WTC11 (cell line): ENCODE measurements at regions not wholly inside any gene's neighbourhood (a gene's known extent, or its start where the extent isn't known, plus 50 kb on each side); places are given as distances from the start of the nearest gene placed in this dataset.

Source experiments
- ATAC-seq: fragments of 200-7000 bp; cut with Tn5 transposase; 2 replicates; pipeline ENCODE4 v1.10.0; 2021; ENCODE audit warnings: mild to moderate bottlenecking, moderate library complexity
- CTCF ChIA-PET: fragments of 300-600 bp; sonication (Branson Sonifier 250); formaldehyde crosslinking; loops from one replicate; lab custom pipeline; 2021; ENCODE audit warnings: antibody characterized with exemption; lab: Charles Lee
- POLR2A ChIA-PET: fragments of 350-600 bp; sonication (Branson Sonifier 250); formaldehyde crosslinking; loops from one replicate; lab custom pipeline; 2021; ENCODE audit warnings: antibody characterized with exemption; lab: Charles Lee
- DNase-seq: peaks from one replicate; pipeline ENCODE4 v3.0.0; 2021; ENCODE audit warnings: low spot score
- H3K27ac Mint-ChIP-seq: 2 replicates; pipeline ENCODE4 v1.8.0; 2021; ENCODE audit warnings: mixed read lengths
- H3K27me3 Mint-ChIP-seq: 2 replicates; pipeline ENCODE4 v1.8.0; 2021; ENCODE audit warnings: low read depth, mild to moderate bottlenecking, moderate library complexity, mixed read lengths
- H3K36me3 Mint-ChIP-seq: 2 replicates; pipeline ENCODE4 v1.8.0; 2021; ENCODE audit warnings: mixed read lengths
- H3K4me1 Mint-ChIP-seq: 2 replicates; pipeline ENCODE4 v1.8.0; 2022; ENCODE audit warnings: mixed read lengths
- H3K4me3 Mint-ChIP-seq: 2 replicates; pipeline ENCODE4 v1.8.0; 2021; ENCODE audit warnings: mild to moderate bottlenecking, moderate library complexity, mixed read lengths
- H3K9me3 Mint-ChIP-seq: 2 replicates; pipeline ENCODE4 v1.8.0; 2021; ENCODE audit warnings: mixed read lengths
- CREM ChIP-seq: sonication (generic); formaldehyde crosslinking; IDR thresholded peaks from 2 replicates; pipeline ENCODE4 v1.8.1; 2022; ENCODE audit warnings: mild to moderate bottlenecking, missing genetic modification reagents, moderate library complexity
- ELF4 ChIP-seq: sonication (generic); formaldehyde crosslinking; IDR thresholded peaks from 2 replicates; pipeline ENCODE4 v1.8.1; 2022; ENCODE audit warnings: low read depth, mild to moderate bottlenecking, moderate library complexity, missing genetic modification reagents
- EMX1 ChIP-seq: fragments of 250-450 bp; sonication (Bioruptor Pico); IDR thresholded peaks from 2 replicates; pipeline ENCODE4 v1.8.0; 2021; ENCODE audit warnings: mild to moderate bottlenecking
- ESRRA ChIP-seq: sonication (generic); formaldehyde crosslinking; IDR thresholded peaks from 2 replicates; pipeline ENCODE4 v1.8.1; 2022; ENCODE audit warnings: mild to moderate bottlenecking, missing genetic modification reagents, borderline replicate concordance
- OVOL2 ChIP-seq: fragments of 250-450 bp; sonication (Bioruptor Pico); IDR thresholded peaks from 2 replicates; pipeline ENCODE4 v1.9.0; 2021; ENCODE audit warnings: mild to moderate bottlenecking, borderline replicate concordance
- TEAD4 ChIP-seq: sonication (generic); formaldehyde crosslinking; IDR thresholded peaks from 2 replicates; pipeline ENCODE4 v1.8.0; 2022; ENCODE audit warnings: mild to moderate bottlenecking, missing genetic modification reagents
- ZNF138 ChIP-seq: sonication (generic); formaldehyde crosslinking; conservative IDR thresholded peaks from 2 replicates; pipeline ENCODE4 v1.8.1; 2022; ENCODE audit warnings: mild to moderate bottlenecking, moderate library complexity, missing genetic modification reagents
- TF ChIP-seq, protein P1 (sequence below): sonication (generic); formaldehyde crosslinking; conservative IDR thresholded peaks from 2 replicates; pipeline ENCODE4 v1.8.1; 2022; ENCODE audit warnings: mild to moderate bottlenecking, missing genetic modification reagents
- TF ChIP-seq, protein P2 (sequence below): fragments of 250-450 bp; sonication (Bioruptor Pico); IDR thresholded peaks from 2 replicates; pipeline ENCODE4 v1.9.0; 2021; ENCODE audit warnings: mild to moderate bottlenecking, borderline replicate concordance
- TF ChIP-seq, protein P3 (sequence below): sonication (generic); formaldehyde crosslinking; IDR thresholded peaks from 2 replicates; pipeline ENCODE4 v1.8.0; 2022; ENCODE audit warnings: mild to moderate bottlenecking, missing genetic modification reagents
- TF ChIP-seq, protein P4 (sequence below): sonication (generic); formaldehyde crosslinking; IDR thresholded peaks from 2 replicates; pipeline ENCODE4 v1.8.0; 2022; ENCODE audit warnings: missing genetic modification reagents
- TF ChIP-seq, protein P5 (sequence below): fragments of 250-450 bp; sonication (Bioruptor Pico); IDR thresholded peaks from 2 replicates; pipeline ENCODE4 v1.9.0; 2021; ENCODE audit warnings: mild to moderate bottlenecking
- TF ChIP-seq, protein P6 (sequence below): fragments of 250-450 bp; sonication (Bioruptor Pico); IDR thresholded peaks from 2 replicates; pipeline ENCODE4 v1.9.0; 2021; ENCODE audit warnings: moderate library complexity, mild to moderate bottlenecking, inconsistent platforms, borderline replicate concordance
- TF ChIP-seq, protein P7 (sequence below): fragments of 250-450 bp; sonication (Bioruptor Pico); conservative IDR thresholded peaks from 2 replicates; pipeline ENCODE4 v1.9.0; 2021; ENCODE audit warnings: mild to moderate bottlenecking
- TF ChIP-seq, protein P8 (sequence below): sonication (generic); formaldehyde crosslinking; IDR thresholded peaks from 2 replicates; pipeline ENCODE4 v1.8.1; 2022; ENCODE audit warnings: mild to moderate bottlenecking, missing genetic modification reagents, moderate library complexity, borderline replicate concordance
- TF ChIP-seq, protein P9 (sequence below): sonication (generic); formaldehyde crosslinking; IDR thresholded peaks from 2 replicates; pipeline ENCODE4 v1.8.0; 2023; ENCODE audit warnings: mild to moderate bottlenecking, missing genetic modification reagents

DNA sequence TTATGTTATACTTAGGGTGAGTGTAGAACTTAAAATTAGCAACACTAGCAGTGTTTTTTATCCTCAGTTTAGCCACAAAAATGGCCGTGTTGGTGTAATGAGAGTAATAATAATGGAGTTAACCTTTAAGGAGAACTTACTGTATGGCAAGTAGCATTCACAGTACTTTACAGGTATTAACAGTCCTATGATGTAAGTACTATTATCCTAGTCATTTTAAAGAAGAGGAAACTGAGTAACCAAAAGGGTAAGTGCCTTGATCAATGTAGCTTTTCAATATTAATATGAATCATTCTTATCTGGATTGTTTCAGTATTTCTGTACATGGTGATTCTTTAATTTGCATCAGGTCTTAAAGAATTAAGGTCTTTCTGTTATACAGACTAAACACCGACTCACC, 170.3 kb downstream of the CD47 start (continued):
- TF ChIP-seq OVOL2 (CRISPR knock-in tag) (no peak), EMX1 (CRISPR knock-in tag) (no peak)
- TF ChIP-seq, protein P1, sequence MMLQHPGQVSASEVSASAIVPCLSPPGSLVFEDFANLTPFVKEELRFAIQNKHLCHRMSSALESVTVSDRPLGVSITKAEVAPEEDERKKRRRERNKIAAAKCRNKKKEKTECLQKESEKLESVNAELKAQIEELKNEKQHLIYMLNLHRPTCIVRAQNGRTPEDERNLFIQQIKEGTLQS (CRISPR knock-in tag): no peak
- TF ChIP-seq, protein P2, sequence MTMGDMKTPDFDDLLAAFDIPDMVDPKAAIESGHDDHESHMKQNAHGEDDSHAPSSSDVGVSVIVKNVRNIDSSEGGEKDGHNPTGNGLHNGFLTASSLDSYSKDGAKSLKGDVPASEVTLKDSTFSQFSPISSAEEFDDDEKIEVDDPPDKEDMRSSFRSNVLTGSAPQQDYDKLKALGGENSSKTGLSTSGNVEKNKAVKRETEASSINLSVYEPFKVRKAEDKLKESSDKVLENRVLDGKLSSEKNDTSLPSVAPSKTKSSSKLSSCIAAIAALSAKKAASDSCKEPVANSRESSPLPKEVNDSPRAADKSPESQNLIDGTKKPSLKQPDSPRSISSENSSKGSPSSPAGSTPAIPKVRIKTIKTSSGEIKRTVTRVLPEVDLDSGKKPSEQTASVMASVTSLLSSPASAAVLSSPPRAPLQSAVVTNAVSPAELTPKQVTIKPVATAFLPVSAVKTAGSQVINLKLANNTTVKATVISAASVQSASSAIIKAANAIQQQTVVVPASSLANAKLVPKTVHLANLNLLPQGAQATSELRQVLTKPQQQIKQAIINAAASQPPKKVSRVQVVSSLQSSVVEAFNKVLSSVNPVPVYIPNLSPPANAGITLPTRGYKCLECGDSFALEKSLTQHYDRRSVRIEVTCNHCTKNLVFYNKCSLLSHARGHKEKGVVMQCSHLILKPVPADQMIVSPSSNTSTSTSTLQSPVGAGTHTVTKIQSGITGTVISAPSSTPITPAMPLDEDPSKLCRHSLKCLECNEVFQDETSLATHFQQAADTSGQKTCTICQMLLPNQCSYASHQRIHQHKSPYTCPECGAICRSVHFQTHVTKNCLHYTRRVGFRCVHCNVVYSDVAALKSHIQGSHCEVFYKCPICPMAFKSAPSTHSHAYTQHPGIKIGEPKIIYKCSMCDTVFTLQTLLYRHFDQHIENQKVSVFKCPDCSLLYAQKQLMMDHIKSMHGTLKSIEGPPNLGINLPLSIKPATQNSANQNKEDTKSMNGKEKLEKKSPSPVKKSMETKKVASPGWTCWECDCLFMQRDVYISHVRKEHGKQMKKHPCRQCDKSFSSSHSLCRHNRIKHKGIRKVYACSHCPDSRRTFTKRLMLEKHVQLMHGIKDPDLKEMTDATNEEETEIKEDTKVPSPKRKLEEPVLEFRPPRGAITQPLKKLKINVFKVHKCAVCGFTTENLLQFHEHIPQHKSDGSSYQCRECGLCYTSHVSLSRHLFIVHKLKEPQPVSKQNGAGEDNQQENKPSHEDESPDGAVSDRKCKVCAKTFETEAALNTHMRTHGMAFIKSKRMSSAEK: no peak

DNA sequence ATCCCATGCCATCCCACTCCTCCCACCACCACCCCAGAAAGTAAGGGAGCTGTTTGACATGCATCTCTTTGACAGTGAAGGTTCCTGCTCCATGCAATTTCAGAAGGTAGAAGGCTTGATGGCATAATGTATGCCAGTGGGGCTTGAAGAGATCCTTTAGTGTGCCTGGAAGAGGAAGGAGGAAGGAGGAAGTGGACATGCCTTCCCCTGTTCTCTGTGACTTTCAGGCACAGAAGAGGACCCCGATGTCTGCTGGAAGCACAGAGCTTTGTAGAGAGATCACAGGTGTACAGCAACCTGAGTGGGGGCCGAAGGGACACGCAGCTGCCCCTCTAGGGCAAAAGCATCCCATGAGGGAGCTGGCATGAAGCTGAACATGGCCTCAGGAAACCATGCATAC, 171.6 kb downstream of the CD47 start:
- Mint-ChIP-seq H3K36me3 (peaks cover 9% of the 10 kb centered on the region), H3K9me3 (peaks cover 23% of the 10 kb centered on the region), H3K27ac (no peak overlapping the region), H3K4me1 (peaks cover 7% of the 10 kb centered on the region), H3K4me3 (no peak overlapping the region), H3K27me3 (no peaks in the 10 kb centered on the region; the same call in 1 of the 2 replicates)
- no peak for DNase-seq
- ChIA-PET CTCF (interaction anchor here (1.0 to 1.1 kb wide), 2 partner anchors 9 to 19 kb away, joined by 3 to 4 read pairs; no protein-coding TSS in a partner anchor), POLR2A (interaction anchor here (0.6 kb wide), 1 partner anchor 167 kb away, joined by 3 read pairs; no protein-coding TSS in a partner anchor)
- TF ChIP-seq, protein P3, sequence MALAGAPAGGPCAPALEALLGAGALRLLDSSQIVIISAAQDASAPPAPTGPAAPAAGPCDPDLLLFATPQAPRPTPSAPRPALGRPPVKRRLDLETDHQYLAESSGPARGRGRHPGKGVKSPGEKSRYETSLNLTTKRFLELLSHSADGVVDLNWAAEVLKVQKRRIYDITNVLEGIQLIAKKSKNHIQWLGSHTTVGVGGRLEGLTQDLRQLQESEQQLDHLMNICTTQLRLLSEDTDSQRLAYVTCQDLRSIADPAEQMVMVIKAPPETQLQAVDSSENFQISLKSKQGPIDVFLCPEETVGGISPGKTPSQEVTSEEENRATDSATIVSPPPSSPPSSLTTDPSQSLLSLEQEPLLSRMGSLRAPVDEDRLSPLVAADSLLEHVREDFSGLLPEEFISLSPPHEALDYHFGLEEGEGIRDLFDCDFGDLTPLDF (CRISPR knock-in tag): no peak
- TF ChIP-seq ELF4 (no peak), CREM (CRISPR knock-in tag) (no peak), ESRRA (no peak)
- TF ChIP-seq, protein P4, sequence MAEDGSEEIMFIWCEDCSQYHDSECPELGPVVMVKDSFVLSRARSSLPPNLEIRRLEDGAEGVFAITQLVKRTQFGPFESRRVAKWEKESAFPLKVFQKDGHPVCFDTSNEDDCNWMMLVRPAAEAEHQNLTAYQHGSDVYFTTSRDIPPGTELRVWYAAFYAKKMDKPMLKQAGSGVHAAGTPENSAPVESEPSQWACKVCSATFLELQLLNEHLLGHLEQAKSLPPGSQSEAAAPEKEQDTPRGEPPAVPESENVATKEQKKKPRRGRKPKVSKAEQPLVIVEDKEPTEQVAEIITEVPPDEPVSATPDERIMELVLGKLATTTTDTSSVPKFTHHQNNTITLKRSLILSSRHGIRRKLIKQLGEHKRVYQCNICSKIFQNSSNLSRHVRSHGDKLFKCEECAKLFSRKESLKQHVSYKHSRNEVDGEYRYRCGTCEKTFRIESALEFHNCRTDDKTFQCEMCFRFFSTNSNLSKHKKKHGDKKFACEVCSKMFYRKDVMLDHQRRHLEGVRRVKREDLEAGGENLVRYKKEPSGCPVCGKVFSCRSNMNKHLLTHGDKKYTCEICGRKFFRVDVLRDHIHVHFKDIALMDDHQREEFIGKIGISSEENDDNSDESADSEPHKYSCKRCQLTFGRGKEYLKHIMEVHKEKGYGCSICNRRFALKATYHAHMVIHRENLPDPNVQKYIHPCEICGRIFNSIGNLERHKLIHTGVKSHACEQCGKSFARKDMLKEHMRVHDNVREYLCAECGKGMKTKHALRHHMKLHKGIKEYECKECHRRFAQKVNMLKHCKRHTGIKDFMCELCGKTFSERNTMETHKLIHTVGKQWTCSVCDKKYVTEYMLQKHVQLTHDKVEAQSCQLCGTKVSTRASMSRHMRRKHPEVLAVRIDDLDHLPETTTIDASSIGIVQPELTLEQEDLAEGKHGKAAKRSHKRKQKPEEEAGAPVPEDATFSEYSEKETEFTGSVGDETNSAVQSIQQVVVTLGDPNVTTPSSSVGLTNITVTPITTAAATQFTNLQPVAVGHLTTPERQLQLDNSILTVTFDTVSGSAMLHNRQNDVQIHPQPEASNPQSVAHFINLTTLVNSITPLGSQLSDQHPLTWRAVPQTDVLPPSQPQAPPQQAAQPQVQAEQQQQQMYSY (CRISPR knock-in tag): no peak
- TF ChIP-seq, protein P5, sequence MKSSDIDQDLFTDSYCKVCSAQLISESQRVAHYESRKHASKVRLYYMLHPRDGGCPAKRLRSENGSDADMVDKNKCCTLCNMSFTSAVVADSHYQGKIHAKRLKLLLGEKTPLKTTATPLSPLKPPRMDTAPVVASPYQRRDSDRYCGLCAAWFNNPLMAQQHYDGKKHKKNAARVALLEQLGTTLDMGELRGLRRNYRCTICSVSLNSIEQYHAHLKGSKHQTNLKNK (CRISPR knock-in tag): no peak
- TF ChIP-seq, protein P6, sequence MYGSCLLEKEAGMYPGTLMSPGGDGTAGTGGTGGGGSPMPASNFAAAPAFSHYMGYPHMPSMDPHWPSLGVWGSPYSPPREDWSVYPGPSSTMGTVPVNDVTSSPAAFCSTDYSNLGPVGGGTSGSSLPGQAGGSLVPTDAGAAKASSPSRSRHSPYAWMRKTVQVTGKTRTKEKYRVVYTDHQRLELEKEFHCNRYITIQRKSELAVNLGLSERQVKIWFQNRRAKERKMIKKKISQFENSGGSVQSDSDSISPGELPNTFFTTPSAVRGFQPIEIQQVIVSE (CRISPR knock-in tag): no peak
- ATAC-seq: no peak

DNA sequence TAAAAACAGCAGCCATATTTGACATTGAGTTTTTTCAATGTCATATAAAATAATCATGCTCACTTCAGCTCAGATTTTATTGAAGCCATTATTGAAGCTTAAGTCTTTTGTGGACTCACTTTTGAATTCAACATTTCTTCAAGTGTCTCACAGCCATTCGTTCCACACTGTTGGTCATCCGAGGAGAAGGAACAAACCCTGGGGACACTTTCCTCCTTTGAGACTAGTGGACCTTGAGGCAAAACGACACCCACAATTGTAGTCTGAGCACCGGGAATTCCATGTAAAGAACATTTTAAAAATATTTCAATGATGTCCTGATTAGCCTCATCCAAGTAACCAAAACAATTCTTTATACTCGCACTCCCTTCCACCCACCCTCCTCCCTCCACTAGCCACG, 174.7 kb downstream of the CD47 start:
- ChIA-PET POLR2A (no interaction called here), CTCF (no interaction called here)
- Mint-ChIP-seq H3K9me3 (peaks cover 23% of the 10 kb centered on the region), H3K27ac (no peak overlapping the region), H3K36me3 (peaks cover 9% of the 10 kb centered on the region), H3K4me3 (no peak overlapping the region), H3K4me1 (peaks cover 10% of the 10 kb centered on the region), H3K27me3 (no peaks in the 10 kb centered on the region; the same call in 1 of the 2 replicates)
- ATAC-seq (no peak), DNase-seq (no peak)
- TF ChIP-seq, protein P7, sequence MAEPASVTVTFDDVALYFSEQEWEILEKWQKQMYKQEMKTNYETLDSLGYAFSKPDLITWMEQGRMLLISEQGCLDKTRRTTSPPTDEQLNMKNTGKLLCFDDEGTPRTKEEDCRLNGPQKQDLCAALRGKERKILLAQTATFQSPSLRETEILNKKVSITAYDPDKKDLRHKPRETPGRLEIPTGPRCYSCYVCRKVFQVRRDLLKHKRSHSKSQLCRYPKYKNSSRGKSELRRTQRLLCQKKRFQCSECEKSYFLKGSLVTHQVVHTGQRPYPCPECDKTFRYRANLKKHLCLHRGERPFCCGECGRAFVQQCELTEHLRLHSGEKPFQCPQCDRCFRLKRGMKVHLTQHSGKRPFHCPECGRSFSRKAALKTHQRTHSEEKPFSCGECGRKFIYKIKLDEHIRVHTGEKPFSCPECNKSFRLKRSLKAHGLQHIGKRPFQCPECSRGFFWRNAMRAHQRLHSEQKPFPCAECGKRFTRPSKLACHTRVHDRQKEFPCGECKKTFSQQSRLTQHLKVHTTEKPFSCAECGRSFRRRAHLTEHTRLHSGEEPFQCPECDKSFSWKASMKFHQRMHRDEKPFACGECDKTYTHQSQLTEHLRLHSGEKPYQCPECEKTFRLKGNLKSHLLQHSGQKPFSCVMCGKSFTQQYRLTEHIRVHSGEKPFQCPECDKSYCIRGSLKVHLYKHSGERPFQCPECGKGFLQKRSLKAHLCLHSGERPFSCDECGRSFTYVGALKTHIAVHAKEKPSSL (CRISPR knock-in tag): no peak
- TF ChIP-seq, protein P8, sequence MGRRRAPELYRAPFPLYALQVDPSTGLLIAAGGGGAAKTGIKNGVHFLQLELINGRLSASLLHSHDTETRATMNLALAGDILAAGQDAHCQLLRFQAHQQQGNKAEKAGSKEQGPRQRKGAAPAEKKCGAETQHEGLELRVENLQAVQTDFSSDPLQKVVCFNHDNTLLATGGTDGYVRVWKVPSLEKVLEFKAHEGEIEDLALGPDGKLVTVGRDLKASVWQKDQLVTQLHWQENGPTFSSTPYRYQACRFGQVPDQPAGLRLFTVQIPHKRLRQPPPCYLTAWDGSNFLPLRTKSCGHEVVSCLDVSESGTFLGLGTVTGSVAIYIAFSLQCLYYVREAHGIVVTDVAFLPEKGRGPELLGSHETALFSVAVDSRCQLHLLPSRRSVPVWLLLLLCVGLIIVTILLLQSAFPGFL (CRISPR knock-in tag): no peak
- TF ChIP-seq ZNF138 (CRISPR knock-in tag) (no peak), TEAD4 (CRISPR knock-in tag) (no peak)
- TF ChIP-seq, protein P9, sequence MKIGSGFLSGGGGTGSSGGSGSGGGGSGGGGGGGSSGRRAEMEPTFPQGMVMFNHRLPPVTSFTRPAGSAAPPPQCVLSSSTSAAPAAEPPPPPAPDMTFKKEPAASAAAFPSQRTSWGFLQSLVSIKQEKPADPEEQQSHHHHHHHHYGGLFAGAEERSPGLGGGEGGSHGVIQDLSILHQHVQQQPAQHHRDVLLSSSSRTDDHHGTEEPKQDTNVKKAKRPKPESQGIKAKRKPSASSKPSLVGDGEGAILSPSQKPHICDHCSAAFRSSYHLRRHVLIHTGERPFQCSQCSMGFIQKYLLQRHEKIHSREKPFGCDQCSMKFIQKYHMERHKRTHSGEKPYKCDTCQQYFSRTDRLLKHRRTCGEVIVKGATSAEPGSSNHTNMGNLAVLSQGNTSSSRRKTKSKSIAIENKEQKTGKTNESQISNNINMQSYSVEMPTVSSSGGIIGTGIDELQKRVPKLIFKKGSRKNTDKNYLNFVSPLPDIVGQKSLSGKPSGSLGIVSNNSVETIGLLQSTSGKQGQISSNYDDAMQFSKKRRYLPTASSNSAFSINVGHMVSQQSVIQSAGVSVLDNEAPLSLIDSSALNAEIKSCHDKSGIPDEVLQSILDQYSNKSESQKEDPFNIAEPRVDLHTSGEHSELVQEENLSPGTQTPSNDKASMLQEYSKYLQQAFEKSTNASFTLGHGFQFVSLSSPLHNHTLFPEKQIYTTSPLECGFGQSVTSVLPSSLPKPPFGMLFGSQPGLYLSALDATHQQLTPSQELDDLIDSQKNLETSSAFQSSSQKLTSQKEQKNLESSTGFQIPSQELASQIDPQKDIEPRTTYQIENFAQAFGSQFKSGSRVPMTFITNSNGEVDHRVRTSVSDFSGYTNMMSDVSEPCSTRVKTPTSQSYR (CRISPR knock-in tag): no peak
